GM12878 (cell line): ENCODE measurements at regions not wholly inside any gene's neighbourhood (a gene's known extent, or its start where the extent isn't known, plus 50 kb on each side); places are given as distances from the start of the nearest gene placed in this dataset.

Experiments
- ATAC-seq: fragments of 200-7000 bp; cut with Tn5 transposase; 3 replicates; pipeline ENCODE4 v1.9.1; 2020; ENCODE audit warnings: mild to moderate bottlenecking, moderate library complexity
- BruUV-seq: library from RNA; stranded (reverse); fragments of 400-500 nt; replicated peaks from 2 replicates; lab custom pipeline; 2021; lab: Mats Ljungman, UMichigan
- CTCF ChIA-PET: fragments of 300-600 bp; sonication (Branson Sonifier 250); formaldehyde crosslinking; extraction: SDS; loops from one replicate; lab custom pipeline; 2021; ENCODE audit warnings: inconsistent platforms; lab: Yijun Ruan, JAX
- POLR2A ChIA-PET: fragments of 350-600 bp; formaldehyde crosslinking; extraction: SDS; loops from one replicate; lab custom pipeline; 2021; ENCODE audit warnings: inconsistent platforms; lab: Charles Lee
- RAD21 ChIA-PET: fragments of 300-600 bp; sonication (Branson Sonifier 250); formaldehyde crosslinking; loops from one replicate; lab custom pipeline; 2023; ENCODE audit warnings: antibody characterized with exemption; ENCODE audit not compliant: unreplicated experiment; lab: Charles Lee
- SMC1A ChIA-PET: fragments of 300-600 bp; sonication (Branson Sonifier 250); formaldehyde crosslinking; loops from one replicate; lab custom pipeline; 2023; ENCODE audit not compliant: unreplicated experiment, uncharacterized antibody; lab: Charles Lee
- DNase-seq: peaks from one replicate; pipeline ENCODE4 v3.0.0-alpha.2; 2011; ENCODE audit warnings: low read depth, low spot score
- FAIRE-seq: peaks from 3 replicates; lab custom pipeline; 2011; peaks lifted over from hg19 to GRCh38; lab: Jason Lieb, UNC
- H2AFZ ChIP-seq: 2 replicates; pipeline ENCODE4 v1.6.0; 2011; ENCODE audit warnings: low read depth, low read length, control low read depth; ENCODE audit not compliant: control insufficient read depth
- H3K27ac ChIP-seq: 2 replicates; pipeline ENCODE4 v1.5.1; 2011; ENCODE audit warnings: control low read depth; ENCODE audit not compliant: control insufficient read depth, insufficient read depth
- H3K27me3 ChIP-seq, 2 experiments: replicated peaks in 1 of 2; 2 replicates each; pipeline versions ENCODE4 v1.6.0 to v1.6.1; 2011; ENCODE audit warnings: low read length in 1 of 2; ENCODE audit not compliant: control insufficient read depth in 2 of 2, insufficient read depth in 2 of 2
- H3K36me3 ChIP-seq, 2 experiments: 2 replicates each; pipeline ENCODE4 v1.5.1; 2011; ENCODE audit warnings: low read length in 1 of 2; ENCODE audit not compliant: control insufficient read depth in 2 of 2, insufficient read depth in 2 of 2
- H3K4me1 ChIP-seq: 2 replicates; pipeline ENCODE4 v1.6.1; 2011; ENCODE audit warnings: mild to moderate bottlenecking, low read length, moderate library complexity, mixed read lengths; ENCODE audit not compliant: control insufficient read depth, insufficient read depth
- H3K4me2 ChIP-seq: 2 replicates; pipeline ENCODE4 v1.6.0; 2011; ENCODE audit warnings: control low read depth; ENCODE audit not compliant: control insufficient read depth, insufficient read depth
- H3K4me3 ChIP-seq: fragments of 200-600 bp; sonication (generic); 2 replicates; pipeline ENCODE4 v1.5.1; 2016
- H3K79me2 ChIP-seq: 2 replicates; pipeline ENCODE4 v1.6.0; 2011; ENCODE audit warnings: low read length; ENCODE audit not compliant: control insufficient read depth, insufficient read depth
- H3K9ac ChIP-seq: 2 replicates; pipeline ENCODE4 v1.8.0; 2011; ENCODE audit warnings: low read length, control low read depth, mixed read lengths; ENCODE audit not compliant: control insufficient read depth, insufficient read depth
- H3K9me3 ChIP-seq: replicated peaks from 3 replicates; pipeline ENCODE4 v1.5.1; 2011; ENCODE audit warnings: mild to moderate bottlenecking, low read length; ENCODE audit not compliant: control insufficient read depth, insufficient read depth
- H4K20me1 ChIP-seq: 2 replicates; pipeline ENCODE4 v1.6.0; 2011; ENCODE audit not compliant: control insufficient read depth, insufficient read depth
- CREB1 ChIP-seq: IDR thresholded peaks from 2 replicates; pipeline ENCODE4 v1.6.1; 2012; ENCODE audit warnings: low read depth, mild to moderate bottlenecking, inconsistent platforms
- EP300 ChIP-seq, 2 experiments: fragments of 150-350 bp in 1 of 2; IDR thresholded peaks; 2 replicates each; pipeline ENCODE4 v1.6.1; 2011 to 2012; ENCODE audit warnings: low read depth in 2 of 2, low read length in 2 of 2, borderline replicate concordance in 1 of 2, improper control_type of control experiment in 1 of 2, inconsistent platforms in 1 of 2; ENCODE audit not compliant: control insufficient read depth in 1 of 2
- FOS ChIP-seq: IDR thresholded peaks from 3 replicates; pipeline ENCODE4 v1.6.1; 2011; ENCODE audit warnings: borderline replicate concordance; ENCODE audit not compliant: insufficient read length; ENCODE audit errors: extremely low read depth
- HCFC1 ChIP-seq: fragments of 150-350 bp; IDR thresholded peaks from 2 replicates; pipeline ENCODE4 v1.6.1; 2014; ENCODE audit warnings: low read length
- MTA2 ChIP-seq: fragments of 450-650 bp; IDR thresholded peaks from 2 replicates; pipeline ENCODE4 v1.6.1; 2016; ENCODE audit warnings: low read depth, mild to moderate bottlenecking, moderate library complexity
- POU2F2 ChIP-seq: IDR thresholded peaks from 3 replicates; pipeline ENCODE4 v1.6.1; 2011; ENCODE audit warnings: low read depth, mild to moderate bottlenecking, low read length, borderline replicate concordance
- RUNX3 ChIP-seq: IDR thresholded peaks from 2 replicates; pipeline ENCODE4 v1.6.1; 2012; ENCODE audit warnings: low read length, inconsistent platforms
- WRNIP1 ChIP-seq: IDR thresholded peaks from 2 replicates; pipeline ENCODE4 v1.6.1; 2011; ENCODE audit warnings: low read depth, low read length, improper control_type of control experiment, borderline replicate concordance
- WGBS: methylation state at CpG from one replicate; pipeline ENCODE4 v1.1.6; 2016; ENCODE audit warnings: low lambda C conversion rate; ENCODE audit not compliant: insufficient replicate concordance, insufficient coverage; ENCODE audit errors: missing lambda C conversion rate; 5-methylcytosine and 5-hydroxymethylcytosine counted together
- in situ Hi-C: fragments of 300-500 bp; cut with MboI; formaldehyde crosslinking; loops from 9 replicates; pipeline ENCODE4 v1.14.3; 2018; ENCODE audit warnings: mixed read lengths
- intact Hi-C: fragments of 100-400 bp; cut with micrococcal nuclease; formaldehyde crosslinking; loops from one replicate; pipeline ENCODE4 v1.14.2; 2022; ENCODE audit not compliant: unreplicated experiment
- TF ChIP-seq, protein P1 (sequence below): IDR thresholded peaks from 2 replicates; pipeline ENCODE4 v1.6.1; 2011; ENCODE audit warnings: borderline replicate concordance, low read depth, mild to moderate bottlenecking, moderate library complexity, low read length; ENCODE audit not compliant: insufficient read depth, poor library complexity, severe bottlenecking
- TF ChIP-seq, protein P2 (sequence below): fragments of 450-650 bp; IDR thresholded peaks from 2 replicates; pipeline ENCODE4 v1.6.1; 2018; ENCODE audit warnings: mild to moderate bottlenecking, low read depth, moderate library complexity; ENCODE audit not compliant: partially characterized antibody

DNA sequence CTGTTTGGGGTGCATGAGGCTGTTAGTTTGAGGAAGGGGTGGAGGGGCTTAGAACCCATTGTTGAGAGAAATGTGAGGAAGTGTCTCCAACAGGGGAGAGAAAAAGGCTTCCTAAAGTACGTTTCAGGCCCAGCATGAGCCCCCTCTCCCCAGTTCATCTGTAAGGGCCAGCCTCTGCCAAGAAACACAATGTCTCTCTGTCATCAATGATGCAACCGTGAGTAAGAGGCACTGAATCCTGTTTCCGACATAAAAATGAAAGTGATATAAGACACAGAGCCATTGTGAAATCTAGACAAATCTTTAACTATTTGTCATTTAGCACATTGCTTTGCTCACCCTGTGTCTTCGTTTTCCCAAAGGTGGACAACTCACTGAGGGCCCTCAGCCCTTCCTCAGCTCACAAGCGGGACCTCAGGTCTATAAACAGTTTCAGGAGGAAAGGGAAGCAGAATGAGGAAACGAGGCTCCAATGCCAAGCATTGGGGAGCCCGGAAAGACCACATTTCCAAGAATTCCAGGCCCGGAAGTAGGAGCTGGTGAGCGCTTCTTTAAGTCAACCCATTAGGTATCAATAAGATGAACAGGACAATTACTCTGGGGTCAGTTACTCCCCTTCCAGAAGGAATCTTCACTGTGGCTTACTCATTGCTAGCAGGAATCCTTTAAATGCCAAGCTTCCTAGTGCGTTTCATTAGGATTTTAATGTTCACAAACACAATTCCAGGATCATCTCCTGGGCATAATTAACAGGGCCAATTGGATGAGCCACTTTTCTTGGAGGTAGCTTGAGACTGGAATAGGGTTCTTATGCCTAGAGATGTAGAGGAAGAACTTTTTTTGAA is 59.0 kb upstream of the KLF4 start:
- H3K4me2 ChIP-seq = peak overlapping the region; percentile 4; the same call in 1 of the 2 replicates
- TF ChIP-seq CREB1 (peak; percentile 30; the same call in 1 of the 2 replicates), POU2F2 (no peak), MTA2 (no peak), WRNIP1 (no peak)
- TF ChIP-seq, all 136 proteins: peak for 1
- H4K20me1 ChIP-seq = no peaks in the 10 kb centered on the region
- no peaks in the 10 kb centered on the region for H3K36me3 ChIP-seq
- intact Hi-C loops = no loop called here
- BruUV-seq = no TSS peak
- DNase-seq (no peak), ATAC-seq (peak; percentile 77), FAIRE-seq (no peak)
- ChIA-PET POLR2A (no interaction called here), SMC1A (interaction anchor here (1.1 to 1.6 kb wide), 2 partner anchors 20 to 36 kb away, joined by 4 to 6 read pairs; no protein-coding TSS in a partner anchor), RAD21 (no interaction called here), CTCF (interaction anchor here (1.3 kb wide), 1 partner anchor 491 kb away, joined by 3 read pairs; no protein-coding TSS in a partner anchor)
- 16% methylated on average over 10 of the region's 10 CpGs for WGBS
- H3K9ac ChIP-seq = no peak overlapping the region
- H3K27me3 ChIP-seq = no peaks in the 10 kb centered on the region
- no peak overlapping the region for H3K4me3 ChIP-seq
- H3K4me1 ChIP-seq = no peaks in the 10 kb centered on the region; the same call in 1 of the 2 replicates
- peak overlapping the region; percentile 46 for H2AFZ ChIP-seq
- in situ Hi-C loops = no loop called here
- no peak overlapping the region for H3K27ac ChIP-seq
- H3K79me2 ChIP-seq = no peaks in the 10 kb centered on the region
- H3K9me3 ChIP-seq = no peaks in the 10 kb centered on the region

DNA sequence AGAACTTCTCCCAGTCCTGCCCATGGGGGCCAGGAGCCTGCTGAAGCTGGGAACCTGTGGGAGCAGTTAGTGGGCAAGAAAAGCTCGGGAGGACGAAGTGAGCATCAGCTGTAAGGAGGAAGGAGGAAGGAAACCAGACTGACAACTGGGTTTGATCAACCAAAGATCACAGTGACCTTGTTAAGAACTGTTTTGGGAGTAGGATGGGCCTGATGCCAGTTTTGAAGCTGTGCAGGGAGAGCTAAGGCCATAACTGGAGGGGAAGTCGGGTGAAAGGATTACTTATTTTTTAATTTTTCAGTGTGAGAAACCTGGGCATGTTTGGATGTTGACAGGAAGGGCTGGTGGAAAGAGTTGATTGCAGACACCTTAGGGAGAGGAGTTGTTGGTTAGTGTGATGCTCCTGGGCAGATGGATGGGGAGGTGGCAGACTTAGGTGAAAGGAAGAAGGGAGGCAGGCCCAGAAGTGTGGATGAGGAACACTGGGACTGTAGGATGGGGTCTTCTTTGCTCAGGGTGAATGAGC is 58.3 kb upstream of the KLF4 start:
- POLR2A ChIA-PET = no interaction called here
- Histone ChIP-seq H3K79me2 (no peaks in the 10 kb centered on the region), H3K9ac (no peak overlapping the region), H3K4me2 (no peak overlapping the region; the same call in 1 of the 2 replicates), H3K27ac (no peak overlapping the region), H3K9me3 (no peaks in the 10 kb centered on the region), H3K36me3 (no peaks in the 10 kb centered on the region), H4K20me1 (no peaks in the 10 kb centered on the region), H3K27me3 (no peaks in the 10 kb centered on the region), H2AFZ (peak overlapping the region; percentile 46), H3K4me1 (no peaks in the 10 kb centered on the region; the same call in 1 of the 2 replicates), H3K4me3 (no peak overlapping the region)
- no TSS peak for BruUV-seq
- in situ Hi-C loops (no loop called here), intact Hi-C loops (no loop called here)
- SMC1A ChIA-PET = interaction anchor here (0.5 to 0.6 kb wide), 2 partner anchors 16 to 168 kb away, joined by 3 read pairs; no protein-coding TSS in a partner anchor
- CTCF ChIA-PET = no interaction called here
- 18% methylated on average over 3 of the region's 3 CpGs for WGBS
- FAIRE-seq (no peak), ATAC-seq (no peak), DNase-seq (no peak)
- RAD21 ChIA-PET = interaction anchor here (0.6 kb wide), 1 partner anchor 17 kb away, joined by 3 read pairs; no protein-coding TSS in a partner anchor
- no peak for TF ChIP-seq RUNX3
- TF ChIP-seq, protein P1, sequence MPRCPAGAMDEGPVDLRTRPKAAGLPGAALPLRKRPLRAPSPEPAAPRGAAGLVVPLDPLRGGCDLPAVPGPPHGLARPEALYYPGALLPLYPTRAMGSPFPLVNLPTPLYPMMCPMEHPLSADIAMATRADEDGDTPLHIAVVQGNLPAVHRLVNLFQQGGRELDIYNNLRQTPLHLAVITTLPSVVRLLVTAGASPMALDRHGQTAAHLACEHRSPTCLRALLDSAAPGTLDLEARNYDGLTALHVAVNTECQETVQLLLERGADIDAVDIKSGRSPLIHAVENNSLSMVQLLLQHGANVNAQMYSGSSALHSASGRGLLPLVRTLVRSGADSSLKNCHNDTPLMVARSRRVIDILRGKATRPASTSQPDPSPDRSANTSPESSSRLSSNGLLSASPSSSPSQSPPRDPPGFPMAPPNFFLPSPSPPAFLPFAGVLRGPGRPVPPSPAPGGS = no peak
- TF ChIP-seq EP300 (IDR thresholded peaks at IDR 0.05; ENCODE audit: borderline replicate concordance in 1 of 2, control insufficient read depth in 1 of 2, low read depth in 2 of 2, low read length in 2 of 2) = no peak
- TF ChIP-seq POU2F2 = no peak
- no peak for TF ChIP-seq FOS
- TF ChIP-seq HCFC1 = no peak
- TF ChIP-seq, protein P2, sequence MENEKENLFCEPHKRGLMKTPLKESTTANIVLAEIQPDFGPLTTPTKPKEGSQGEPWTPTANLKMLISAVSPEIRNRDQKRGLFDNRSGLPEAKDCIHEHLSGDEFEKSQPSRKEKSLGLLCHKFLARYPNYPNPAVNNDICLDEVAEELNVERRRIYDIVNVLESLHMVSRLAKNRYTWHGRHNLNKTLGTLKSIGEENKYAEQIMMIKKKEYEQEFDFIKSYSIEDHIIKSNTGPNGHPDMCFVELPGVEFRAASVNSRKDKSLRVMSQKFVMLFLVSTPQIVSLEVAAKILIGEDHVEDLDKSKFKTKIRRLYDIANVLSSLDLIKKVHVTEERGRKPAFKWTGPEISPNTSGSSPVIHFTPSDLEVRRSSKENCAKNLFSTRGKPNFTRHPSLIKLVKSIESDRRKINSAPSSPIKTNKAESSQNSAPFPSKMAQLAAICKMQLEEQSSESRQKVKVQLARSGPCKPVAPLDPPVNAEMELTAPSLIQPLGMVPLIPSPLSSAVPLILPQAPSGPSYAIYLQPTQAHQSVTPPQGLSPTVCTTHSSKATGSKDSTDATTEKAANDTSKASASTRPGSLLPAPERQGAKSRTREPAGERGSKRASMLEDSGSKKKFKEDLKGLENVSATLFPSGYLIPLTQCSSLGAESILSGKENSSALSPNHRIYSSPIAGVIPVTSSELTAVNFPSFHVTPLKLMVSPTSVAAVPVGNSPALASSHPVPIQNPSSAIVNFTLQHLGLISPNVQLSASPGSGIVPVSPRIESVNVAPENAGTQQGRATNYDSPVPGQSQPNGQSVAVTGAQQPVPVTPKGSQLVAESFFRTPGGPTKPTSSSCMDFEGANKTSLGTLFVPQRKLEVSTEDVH = no peak
